ENCODE measurements at regions not wholly inside any gene's neighbourhood (a gene's known extent, or its start where the extent isn't known, plus 50 kb on each side); places are given as distances from the start of the nearest gene placed in this dataset.

DNA sequence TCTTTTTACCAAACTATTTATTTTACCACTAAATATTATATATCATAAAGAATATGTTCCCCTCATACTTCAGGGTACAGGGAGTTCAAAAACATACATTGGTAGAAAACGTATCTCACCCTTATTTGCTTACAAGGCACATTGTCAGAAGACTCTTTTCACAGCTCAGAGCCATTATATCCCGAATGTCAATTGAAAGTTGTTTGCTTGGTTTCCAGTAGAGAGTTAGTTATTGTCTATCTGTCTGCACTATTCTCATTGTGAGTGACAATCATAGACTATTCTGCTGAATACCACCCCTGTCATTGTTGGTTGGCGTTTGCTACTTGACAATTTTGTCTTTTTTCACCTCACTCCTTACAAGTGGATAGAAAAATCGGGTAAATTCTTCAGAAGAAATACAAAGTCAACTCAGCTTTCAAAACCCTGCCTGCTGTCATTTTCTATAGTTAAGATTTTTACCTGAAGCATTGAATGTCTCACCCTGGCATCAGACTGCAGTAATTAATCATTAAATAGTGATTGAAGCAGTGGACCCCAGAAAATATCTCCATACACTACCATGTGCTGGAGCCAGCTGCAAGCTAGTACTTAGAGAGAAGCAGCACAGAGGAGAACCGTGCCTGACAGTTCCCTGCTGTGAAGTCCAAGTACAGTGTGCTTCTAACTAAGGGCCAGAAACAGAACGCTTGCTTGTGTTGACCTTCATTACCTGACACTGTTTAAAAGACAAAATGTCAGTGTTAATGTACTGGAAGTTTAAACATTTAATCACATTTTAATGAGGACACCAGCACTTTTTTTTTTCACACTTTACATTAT, 510.6 kb downstream of the RERGL start:
- TF ChIP-seq NFYB (CRISPR knock-in tag; conservative IDR thresholded peaks at IDR 0.05; ENCODE audit: low read depth) (no peak), JUN (CRISPR knock-in tag; IDR thresholded peaks at IDR 0.05) (no peak), JAZF1 (CRISPR knock-in tag; IDR thresholded peaks at IDR 0.05) (no peak), ETV6 (CRISPR knock-in tag; IDR thresholded peaks at IDR 0.05) (no peak), ELF4 (CRISPR knock-in tag; IDR thresholded peaks at IDR 0.05; ENCODE audit: low read depth) (no peak), ZNF317 (CRISPR knock-in tag; IDR thresholded peaks at IDR 0.05; ENCODE audit: borderline replicate concordance, low read depth) (no peak), NFE2L1 (CRISPR knock-in tag; IDR thresholded peaks at IDR 0.05) (no peak)
- TF ChIP-seq, protein P1, sequence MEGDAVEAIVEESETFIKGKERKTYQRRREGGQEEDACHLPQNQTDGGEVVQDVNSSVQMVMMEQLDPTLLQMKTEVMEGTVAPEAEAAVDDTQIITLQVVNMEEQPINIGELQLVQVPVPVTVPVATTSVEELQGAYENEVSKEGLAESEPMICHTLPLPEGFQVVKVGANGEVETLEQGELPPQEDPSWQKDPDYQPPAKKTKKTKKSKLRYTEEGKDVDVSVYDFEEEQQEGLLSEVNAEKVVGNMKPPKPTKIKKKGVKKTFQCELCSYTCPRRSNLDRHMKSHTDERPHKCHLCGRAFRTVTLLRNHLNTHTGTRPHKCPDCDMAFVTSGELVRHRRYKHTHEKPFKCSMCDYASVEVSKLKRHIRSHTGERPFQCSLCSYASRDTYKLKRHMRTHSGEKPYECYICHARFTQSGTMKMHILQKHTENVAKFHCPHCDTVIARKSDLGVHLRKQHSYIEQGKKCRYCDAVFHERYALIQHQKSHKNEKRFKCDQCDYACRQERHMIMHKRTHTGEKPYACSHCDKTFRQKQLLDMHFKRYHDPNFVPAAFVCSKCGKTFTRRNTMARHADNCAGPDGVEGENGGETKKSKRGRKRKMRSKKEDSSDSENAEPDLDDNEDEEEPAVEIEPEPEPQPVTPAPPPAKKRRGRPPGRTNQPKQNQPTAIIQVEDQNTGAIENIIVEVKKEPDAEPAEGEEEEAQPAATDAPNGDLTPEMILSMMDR (IDR thresholded peaks at IDR 0.05), result no peak
